Upper lobe of right lung (tissue), 1 donor: ENCODE measurements at regions not wholly inside any gene's neighbourhood (a gene's known extent, or its start where the extent isn't known, plus 50 kb on each side); places are given as distances from the start of the nearest gene placed in this dataset.

ENCODE experiments used
- ATAC-seq: fragments of 200-7000 bp; cut with Tn5 transposase; one replicate; pipeline ENCODE4 v1.9.1; 2020; ENCODE audit warnings: mild to moderate bottlenecking, moderate library complexity
- DNase-seq: peaks from one replicate; pipeline ENCODE4 v3.0.0-alpha.2; 2020
- H3K27ac ChIP-seq: fragments of 200-600 bp; one replicate; pipeline ENCODE4 v1.8.0; 2022
- H3K27me3 ChIP-seq: fragments of 200-600 bp; one replicate; pipeline ENCODE4 v1.8.0; 2022; ENCODE audit warnings: mild to moderate bottlenecking
- H3K36me3 ChIP-seq: fragments of 200-600 bp; one replicate; pipeline ENCODE4 v1.8.0; 2022
- H3K4me1 ChIP-seq: fragments of 200-600 bp; one replicate; pipeline ENCODE4 v1.8.0; 2022
- H3K4me3 ChIP-seq: fragments of 200-600 bp; one replicate; pipeline ENCODE4 v1.8.0; 2022; ENCODE audit warnings: mild to moderate bottlenecking
- H3K9me3 ChIP-seq: fragments of 200-600 bp; one replicate; pipeline ENCODE4 v1.8.0; 2022
- intact Hi-C: fragments of 100-400 bp; cut with DNase I; formaldehyde crosslinking; loops from one replicate; pipeline ENCODE4 v1.11.0; 2022
- TF ChIP-seq, protein P1 (sequence below): fragments of 200-600 bp; IDR thresholded peaks from one replicate; pipeline ENCODE4 v1.8.0; 2022; ENCODE audit warnings: antibody characterized with exemption
- donor health status: DM: no; HTN: yes; CAD: no; lungs with severe emphysema.

DNA sequence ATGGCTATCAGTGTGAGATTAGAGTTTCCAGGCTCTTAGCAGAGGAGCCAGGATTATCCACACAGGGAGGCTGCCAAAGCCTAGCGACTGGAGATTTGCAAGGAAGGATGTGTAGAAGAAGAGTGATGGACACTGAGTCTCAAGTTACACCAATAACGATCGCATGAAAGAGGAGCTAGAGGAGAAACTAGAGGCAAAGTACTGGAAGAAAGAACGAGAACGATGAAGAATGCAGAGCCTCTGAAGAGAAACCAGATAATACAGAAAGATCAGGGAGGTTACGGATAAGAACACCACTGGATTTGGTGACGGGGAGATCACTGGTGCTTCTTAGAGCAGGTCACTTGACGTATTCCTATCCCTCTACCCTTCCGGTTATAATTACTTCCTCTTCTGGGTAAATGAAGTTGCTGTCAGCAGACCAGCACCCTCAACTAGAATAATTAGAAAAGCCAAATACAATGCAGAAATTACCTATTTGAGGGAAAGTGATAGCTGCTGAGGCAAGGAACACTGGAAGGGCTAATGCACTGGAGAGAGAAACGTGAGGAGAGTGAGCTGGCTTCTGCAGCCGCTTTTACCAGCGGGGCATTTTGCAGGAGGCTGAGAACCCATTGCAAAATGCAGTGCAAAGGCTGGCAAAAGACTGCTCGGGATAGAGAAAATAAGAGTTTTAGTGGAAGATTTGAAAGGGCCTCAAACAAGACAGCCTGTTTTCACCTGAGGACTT lies 93.1 kb upstream of the HIF1A start:
- Histone ChIP-seq H3K9me3 (no peaks in the 10 kb centered on the region), H3K27me3 (no peaks in the 10 kb centered on the region), H3K27ac (no peak overlapping the region), H3K4me1 (peaks cover 8% of the 10 kb centered on the region), H3K36me3 (no peaks in the 10 kb centered on the region), H3K4me3 (no peak overlapping the region)
- ATAC-seq (peak; percentile 74), DNase-seq (no peak)
- TF ChIP-seq, protein P1, sequence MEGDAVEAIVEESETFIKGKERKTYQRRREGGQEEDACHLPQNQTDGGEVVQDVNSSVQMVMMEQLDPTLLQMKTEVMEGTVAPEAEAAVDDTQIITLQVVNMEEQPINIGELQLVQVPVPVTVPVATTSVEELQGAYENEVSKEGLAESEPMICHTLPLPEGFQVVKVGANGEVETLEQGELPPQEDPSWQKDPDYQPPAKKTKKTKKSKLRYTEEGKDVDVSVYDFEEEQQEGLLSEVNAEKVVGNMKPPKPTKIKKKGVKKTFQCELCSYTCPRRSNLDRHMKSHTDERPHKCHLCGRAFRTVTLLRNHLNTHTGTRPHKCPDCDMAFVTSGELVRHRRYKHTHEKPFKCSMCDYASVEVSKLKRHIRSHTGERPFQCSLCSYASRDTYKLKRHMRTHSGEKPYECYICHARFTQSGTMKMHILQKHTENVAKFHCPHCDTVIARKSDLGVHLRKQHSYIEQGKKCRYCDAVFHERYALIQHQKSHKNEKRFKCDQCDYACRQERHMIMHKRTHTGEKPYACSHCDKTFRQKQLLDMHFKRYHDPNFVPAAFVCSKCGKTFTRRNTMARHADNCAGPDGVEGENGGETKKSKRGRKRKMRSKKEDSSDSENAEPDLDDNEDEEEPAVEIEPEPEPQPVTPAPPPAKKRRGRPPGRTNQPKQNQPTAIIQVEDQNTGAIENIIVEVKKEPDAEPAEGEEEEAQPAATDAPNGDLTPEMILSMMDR = no peak
- intact Hi-C loops = no loop called here

DNA sequence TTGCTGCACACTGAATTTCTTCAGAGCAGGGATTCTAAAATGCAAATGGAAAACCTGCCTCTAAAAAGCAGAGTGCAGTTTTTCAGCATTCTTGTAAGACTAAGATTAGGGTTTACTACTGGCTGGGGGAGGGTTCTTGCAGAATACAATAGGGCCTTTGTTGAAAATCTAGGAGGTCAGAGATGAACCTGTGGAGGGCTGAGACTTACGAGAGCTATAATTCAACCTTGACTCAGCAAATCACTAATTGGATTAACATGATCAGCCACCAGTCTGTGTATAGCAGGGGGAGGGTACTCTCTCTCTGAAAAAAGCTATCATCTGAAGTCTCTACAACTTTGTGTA lies 92.6 kb upstream of the HIF1A start:
- Histone ChIP-seq H3K27me3 (no peaks in the 10 kb centered on the region), H3K36me3 (no peaks in the 10 kb centered on the region), H3K9me3 (no peaks in the 10 kb centered on the region), H3K27ac (no peak overlapping the region), H3K4me3 (no peak overlapping the region), H3K4me1 (peaks cover 8% of the 10 kb centered on the region)
- DNase-seq (no peak), ATAC-seq (no peak)
- intact Hi-C loops = no loop called here
- TF ChIP-seq, protein P1 = no peak

DNA sequence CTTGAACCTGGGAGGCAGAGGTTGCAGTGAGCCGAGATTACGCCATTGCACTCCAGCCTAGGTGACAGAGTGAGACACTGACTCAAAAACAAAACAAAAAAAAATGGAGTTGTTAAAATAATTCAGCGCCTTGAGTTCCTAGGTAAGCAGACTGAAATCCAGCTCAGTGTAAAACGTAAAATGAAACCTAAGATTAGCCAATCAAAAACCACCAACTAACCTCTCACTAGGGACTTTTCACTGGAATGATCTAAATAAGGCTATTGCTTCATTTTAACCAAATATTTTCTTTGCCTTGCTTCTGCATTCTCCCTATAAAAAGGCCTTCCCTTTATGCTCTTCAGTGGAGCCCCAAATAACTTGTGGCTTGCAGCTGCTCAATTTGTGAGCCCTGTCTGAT lies 91.6 kb upstream of the HIF1A start:
- H3K4me1 ChIP-seq = peaks cover 15% of the 10 kb centered on the region
- DNase-seq = no peak

DNA sequence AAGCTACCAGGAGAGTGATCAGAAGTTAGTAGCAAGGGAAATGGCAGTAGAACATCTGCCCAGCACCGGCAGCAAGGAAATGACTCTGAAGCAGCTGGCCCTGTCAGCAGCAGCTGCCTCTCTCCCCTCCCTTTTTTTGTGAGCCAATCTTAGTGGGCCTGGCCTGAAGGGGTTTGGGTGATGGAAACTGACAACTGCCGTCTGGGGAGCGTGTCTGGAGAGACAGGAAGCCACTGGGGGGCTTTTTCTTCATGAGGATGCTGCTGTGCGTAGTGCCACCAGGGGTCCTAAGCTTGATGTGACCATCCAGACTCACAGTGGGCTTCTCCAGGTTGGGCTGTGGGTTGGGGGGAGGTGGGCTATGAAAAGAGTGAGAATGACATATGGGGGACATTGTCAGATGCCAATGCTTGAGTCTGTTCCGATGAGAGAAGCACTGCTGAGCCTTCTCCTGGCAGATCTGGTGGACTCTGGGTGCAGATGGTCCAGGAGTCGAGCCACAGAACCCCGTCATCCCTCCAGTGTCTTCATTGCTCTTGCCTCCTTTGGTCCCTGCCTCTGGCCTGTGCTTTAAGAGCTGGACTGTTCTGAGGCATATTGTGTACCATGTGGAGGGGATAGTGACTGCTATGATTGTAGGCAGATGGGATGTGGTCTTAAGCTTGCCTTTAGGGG lies 87.6 kb upstream of the HIF1A start:
- peaks cover 26% of the 10 kb centered on the region for H3K4me1 ChIP-seq
- H3K36me3 ChIP-seq = no peaks in the 10 kb centered on the region
- no peak overlapping the region for H3K27ac ChIP-seq
- intact Hi-C loops = no loop called here
- no peaks in the 10 kb centered on the region for H3K27me3 ChIP-seq
- no peaks in the 10 kb centered on the region for H3K9me3 ChIP-seq
- TF ChIP-seq, protein P1 = no peak
- DNase-seq (no peak), ATAC-seq (peak; percentile 28)
- no peak overlapping the region for H3K4me3 ChIP-seq

More for the DNA sequence above, 91.6 kb upstream of the HIF1A start:
- ATAC-seq = no peak
- Histone ChIP-seq H3K36me3 (no peaks in the 10 kb centered on the region), H3K9me3 (no peaks in the 10 kb centered on the region), H3K4me3 (no peak overlapping the region), H3K27me3 (no peaks in the 10 kb centered on the region), H3K27ac (no peak overlapping the region)
- TF ChIP-seq, protein P1 = no peak
- intact Hi-C loops = no loop called here

DNA sequence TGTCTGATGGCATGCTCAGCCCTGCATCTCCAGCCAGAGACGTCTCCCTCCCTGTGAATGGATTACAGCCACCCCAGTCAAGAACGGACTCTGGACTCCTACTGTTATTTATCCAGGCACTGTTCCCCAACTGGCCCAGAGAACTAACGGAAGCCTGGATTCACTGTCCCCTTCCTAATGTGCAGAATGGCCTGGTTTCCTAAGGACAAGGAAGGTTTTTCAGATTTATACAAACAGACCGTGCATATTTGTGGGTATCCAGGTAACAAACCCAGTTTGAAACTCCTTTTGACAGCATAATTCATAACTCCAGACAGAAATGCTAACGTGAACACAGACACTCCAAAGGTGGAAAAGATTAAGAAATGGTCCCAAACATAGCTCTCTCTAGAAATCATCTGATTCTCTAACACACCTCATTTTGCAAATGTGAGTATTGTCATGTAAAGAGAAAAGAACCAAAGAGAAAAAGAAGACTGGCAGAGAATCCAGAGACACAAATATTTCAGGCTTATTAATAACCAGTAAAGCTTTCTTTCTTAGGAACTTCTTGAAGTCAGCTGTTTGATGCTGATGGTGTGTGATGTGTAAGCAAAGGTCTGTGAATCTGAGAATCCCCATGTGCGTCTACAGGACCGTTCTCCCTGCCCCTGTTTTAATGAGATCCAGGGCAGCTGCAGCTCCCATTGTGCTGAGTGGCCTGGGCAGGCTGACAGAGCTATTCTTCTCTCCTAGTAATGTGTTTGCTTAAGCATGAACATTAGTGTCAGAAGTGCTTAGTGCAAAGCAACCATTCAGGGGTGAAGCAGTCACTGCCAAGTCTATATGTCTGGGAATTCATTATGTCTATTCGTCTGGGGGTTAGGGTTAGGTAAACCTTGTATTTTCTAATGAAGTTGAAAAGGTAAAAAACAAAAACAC lies 86.8 kb upstream of the HIF1A start:
- intact Hi-C loops = no loop called here
- Histone ChIP-seq H3K4me1 (peaks cover 26% of the 10 kb centered on the region), H3K27me3 (no peaks in the 10 kb centered on the region), H3K9me3 (no peaks in the 10 kb centered on the region), H3K4me3 (no peak overlapping the region), H3K36me3 (no peaks in the 10 kb centered on the region), H3K27ac (peak overlapping the region; percentile 17)
- ATAC-seq (no peak), DNase-seq (no peak)
- TF ChIP-seq, protein P1 = no peak
